Esophagus (tissue), 2 donors: ENCODE measurements at regions not wholly inside any gene's neighbourhood (a gene's known extent, or its start where the extent isn't known, plus 50 kb on each side); places are given as distances from the start of the nearest gene placed in this dataset.

ENCODE experiments used
- H3K27ac ChIP-seq, 2 donors: one replicate each; pipeline ENCODE4 v1.5.1; 2013; ENCODE audit warnings: low read depth in 2 of 2, mild to moderate bottlenecking in 2 of 2, inconsistent platforms in 1 of 2, low read length in 1 of 2, moderate library complexity in 1 of 2
- H3K27me3 ChIP-seq, 2 donors: one replicate each; pipeline ENCODE4 v1.6.1; 2013; ENCODE audit warnings: low read length in 2 of 2, control low read depth in 1 of 2, mild to moderate bottlenecking in 1 of 2; ENCODE audit not compliant: insufficient read depth in 2 of 2, control insufficient read depth in 1 of 2
- H3K36me3 ChIP-seq, 2 donors: one replicate each; pipeline ENCODE4 v1.6.1; 2013; ENCODE audit warnings: low read length in 1 of 2; ENCODE audit not compliant: control insufficient read depth in 2 of 2, insufficient read depth in 2 of 2
- H3K4me1 ChIP-seq, 2 donors: one replicate each; pipeline ENCODE4 v1.6.1; 2013; ENCODE audit warnings: low read length in 1 of 2; ENCODE audit not compliant: control insufficient read depth in 2 of 2, insufficient read depth in 2 of 2
- H3K4me3 ChIP-seq, 2 donors: one replicate each; pipeline ENCODE4 v1.5.1; 2013; ENCODE audit warnings: low read length in 2 of 2, mild to moderate bottlenecking in 2 of 2, low read depth in 1 of 2, moderate library complexity in 1 of 2
- H3K9me3 ChIP-seq, 2 donors: one replicate each; pipeline ENCODE4 v1.6.1; 2013; ENCODE audit warnings: mild to moderate bottlenecking in 2 of 2, low read depth in 1 of 2, low read length in 1 of 2, moderate library complexity in 1 of 2; ENCODE audit not compliant: control insufficient read depth in 2 of 2, insufficient read depth in 1 of 2
- WGBS, 2 donors: extraction: QIAGEN DNeasy Blood & Tissue Kit; methylation state at CpG; one replicate each; pipeline ENCODE4 v1.1.7; 2013; 5-methylcytosine and 5-hydroxymethylcytosine counted together
- donor health status: healthy with polysubstance abuse.
- donor health status: Bipolar disorder and iron deficiency.

DNA sequence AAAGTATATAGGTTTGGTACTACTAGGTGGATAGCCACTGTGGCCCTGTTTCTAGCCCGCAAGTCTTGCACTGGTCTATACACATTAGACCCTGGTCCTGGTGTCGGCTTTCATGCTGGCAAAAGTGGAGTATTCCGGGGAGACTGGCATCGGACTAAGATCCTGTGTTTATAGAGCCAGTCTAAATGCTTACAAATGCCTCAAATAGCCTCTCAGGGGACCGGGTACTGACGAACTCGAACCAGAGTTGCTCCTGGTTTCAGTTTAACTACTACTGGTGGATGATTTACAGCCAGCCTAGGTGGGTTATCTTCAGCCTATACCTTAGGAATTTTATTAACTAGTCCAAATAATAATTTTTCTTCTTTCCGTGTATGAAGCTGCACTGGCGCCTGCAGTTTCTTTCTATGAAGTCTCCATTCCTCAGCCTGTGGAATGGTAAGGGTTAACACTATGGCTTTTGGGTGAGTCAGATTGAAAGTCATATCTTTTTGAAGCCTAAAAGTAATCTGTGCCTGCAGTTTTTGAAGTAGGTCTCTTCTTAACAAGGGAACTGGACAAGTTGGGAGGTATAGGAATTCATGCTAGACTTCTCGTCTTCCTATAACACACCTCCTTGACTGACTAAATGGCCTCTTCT lies 51.3 kb downstream of the OR10H4 start:
- H3K4me3 ChIP-seq: no peak overlapping the region
- H3K27ac ChIP-seq: no peak overlapping the region
- peaks cover 6% of the 10 kb centered on the region in 2 donors for H3K9me3 ChIP-seq
- H3K27me3 ChIP-seq: no peaks in the 10 kb centered on the region
- H3K36me3 ChIP-seq: no peaks in the 10 kb centered on the region
- WGBS, 2 donors: 71 to 79% methylated on average over 10 of the region's 10 CpGs
- H3K4me1 ChIP-seq: no peaks in the 10 kb centered on the region

- Histone ChIP-seq H3K9me3 (no peaks in the 10 kb centered on the region), H3K36me3 (no peaks in the 10 kb centered on the region), H3K27me3 (no peaks in the 10 kb centered on the region), H3K27ac (no peak overlapping the region), H3K4me3 (peak overlapping the region; percentile 7 to 35), H3K4me1 (no peaks in the 10 kb centered on the region)
- WGBS, 2 donors: 25% methylated on average over 12 of the region's 12 CpGs
Measured at GRCh38 chr19:16001481-16002312, 52.9 kb downstream of the OR10H4 start.

DNA sequence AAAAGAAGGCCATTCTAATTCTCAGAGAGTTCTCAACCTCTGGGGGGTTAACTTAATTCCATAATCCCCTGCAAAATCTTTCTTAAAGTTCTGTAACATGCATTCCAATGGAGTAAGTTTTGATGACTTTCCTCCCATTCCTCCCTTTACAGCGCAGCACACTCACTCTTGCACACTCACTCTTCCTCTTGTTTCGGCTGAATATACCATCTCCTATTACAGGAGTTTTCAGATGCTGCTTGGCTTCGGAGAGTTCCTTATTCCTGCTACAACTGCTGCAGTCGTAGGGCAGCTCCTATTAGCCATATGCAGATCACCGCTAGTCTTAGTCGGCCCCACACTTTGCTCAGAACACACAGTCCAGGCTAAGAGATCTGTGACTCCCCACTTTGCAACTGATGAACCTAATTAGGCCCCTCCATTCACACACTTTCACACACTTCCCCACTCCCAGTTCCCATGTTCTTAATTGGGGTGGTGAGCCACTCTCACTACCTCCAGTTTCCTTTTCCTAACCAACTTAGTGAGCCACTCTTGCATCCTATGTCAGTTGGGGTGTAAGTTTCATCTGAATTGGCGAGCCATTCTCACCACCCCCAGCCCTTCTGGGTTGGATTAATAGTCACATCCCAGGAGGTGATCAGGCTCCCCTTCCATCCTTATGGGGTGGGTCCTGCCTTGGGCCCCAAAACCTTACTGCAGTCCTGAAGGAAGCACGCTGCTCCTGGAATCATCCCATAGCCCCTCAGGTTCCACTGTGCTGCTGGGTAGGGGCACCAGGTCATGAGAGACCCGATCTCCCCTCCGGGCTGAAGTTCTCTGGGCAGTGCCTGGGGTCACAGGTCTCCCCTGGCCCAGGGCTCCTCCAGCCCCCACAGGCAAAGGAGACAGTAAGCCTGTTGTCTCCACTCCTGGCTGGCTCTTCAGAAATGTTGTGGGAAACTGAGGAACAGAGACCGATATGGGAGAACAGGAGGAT lies 53.9 kb downstream of the OR10H4 start:
- H3K4me1 ChIP-seq: no peaks in the 10 kb centered on the region
- no peaks in the 10 kb centered on the region for H3K27me3 ChIP-seq
- H3K9me3 ChIP-seq: no peaks in the 10 kb centered on the region
- no peak overlapping the region for H3K4me3 ChIP-seq
- H3K36me3 ChIP-seq: no peaks in the 10 kb centered on the region
- no peak overlapping the region for H3K27ac ChIP-seq
- 85 to 86% methylated on average over 11 of the region's 11 CpGs for WGBS, 2 donors

GRCh38 chr19:16003391-16003790 lies 54.6 kb downstream of the OR10H4 start:
- H3K4me1 ChIP-seq: no peaks in the 10 kb centered on the region
- no peaks in the 10 kb centered on the region for H3K27me3 ChIP-seq
- no peak overlapping the region for H3K4me3 ChIP-seq
- no peaks in the 10 kb centered on the region for H3K9me3 ChIP-seq
- no peaks in the 10 kb centered on the region for H3K36me3 ChIP-seq
- 80 to 84% methylated on average over 3 of the region's 3 CpGs for WGBS, 2 donors
- H3K27ac ChIP-seq: no peak overlapping the region

- H3K27ac ChIP-seq: no peak overlapping the region
- no peaks in the 10 kb centered on the region for H3K4me1 ChIP-seq
- H3K9me3 ChIP-seq: no peaks in the 10 kb centered on the region
- H3K27me3 ChIP-seq: no peaks in the 10 kb centered on the region
- 77 to 84% methylated on average over 3 of the region's 3 CpGs for WGBS, 2 donors
- H3K4me3 ChIP-seq: no peak overlapping the region
- H3K36me3 ChIP-seq: no peaks in the 10 kb centered on the region
Measured at GRCh38 chr19:16005925-16006324, 57.1 kb downstream of the OR10H4 start.

- Histone ChIP-seq H3K27ac (no peak overlapping the region), H3K4me1 (no peaks in the 10 kb centered on the region), H3K36me3 (no peaks in the 10 kb centered on the region), H3K27me3 (no peaks in the 10 kb centered on the region), H3K4me3 (no peak overlapping the region), H3K9me3 (no peaks in the 10 kb centered on the region)
- WGBS, 2 donors: 92 to 99% methylated on average over 4 of the region's 4 CpGs
Measured at GRCh38 chr19:16012552-16012951, 63.7 kb upstream of the TPM4 start.

- no peaks in the 10 kb centered on the region for H3K27me3 ChIP-seq
- no peaks in the 10 kb centered on the region for H3K36me3 ChIP-seq
- H3K9me3 ChIP-seq: no peaks in the 10 kb centered on the region
- H3K4me1 ChIP-seq: no peaks in the 10 kb centered on the region
- H3K4me3 ChIP-seq: no peak overlapping the region
- no peak overlapping the region for H3K27ac ChIP-seq
- 97 to 98% methylated on average over 11 of the region's 11 CpGs for WGBS, 2 donors
Measured at GRCh38 chr19:16013181-16013850, 63.0 kb upstream of the TPM4 start.

GRCh38 chr19:16013851-16014840 lies 62.1 kb upstream of the TPM4 start:
- H3K36me3 ChIP-seq: no peaks in the 10 kb centered on the region
- no peak overlapping the region for H3K4me3 ChIP-seq
- no peaks in the 10 kb centered on the region for H3K27me3 ChIP-seq
- H3K4me1 ChIP-seq: no peaks in the 10 kb centered on the region
- no peaks in the 10 kb centered on the region for H3K9me3 ChIP-seq
- no peak overlapping the region for H3K27ac ChIP-seq
- 93 to 94% methylated on average over 31 of the region's 31 CpGs for WGBS, 2 donors
